ENCODE measurements at regions not wholly inside any gene's neighbourhood (a gene's known extent, or its start where the extent isn't known, plus 50 kb on each side); places are given as distances from the start of the nearest gene placed in this dataset.

DNA sequence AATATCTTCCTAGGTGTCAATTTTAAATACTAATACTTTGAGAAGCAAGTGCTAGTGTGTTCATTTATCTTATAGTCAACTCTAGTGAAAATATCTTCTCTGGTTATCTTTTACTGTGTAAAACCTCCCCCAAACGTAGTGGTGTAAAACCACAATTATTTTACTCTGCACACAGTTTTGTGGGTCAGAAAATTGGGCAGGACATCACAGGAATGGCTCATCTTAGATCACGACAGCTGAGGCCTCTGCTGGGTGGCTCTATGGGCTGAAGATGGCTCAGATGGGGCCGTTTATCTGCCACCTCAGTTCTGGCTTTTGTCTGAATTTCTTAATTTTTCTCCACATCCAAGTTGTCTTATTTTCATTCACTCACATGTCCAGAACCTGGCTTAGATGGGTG, 457.2 kb upstream of the ACTBL2 start (continued):
- TF ChIP-seq KDM4A (IDR thresholded peaks at IDR 0.05; ENCODE audit: low read depth, low read length, severe bottlenecking) (no peak), SIN3A (conservative IDR thresholded peaks at IDR 0.05 in 1 of 2, IDR thresholded peaks at IDR 0.05 in 1 of 2; ENCODE audit: low read depth in 1 of 2, low read length in 2 of 2) (no peak), EGR1 (IDR thresholded peaks at IDR 0.05; ENCODE audit: borderline replicate concordance, low read depth, low read length) (no peak), JUN (IDR thresholded peaks at IDR 0.05; ENCODE audit: low read depth, low read length) (no peak), SP4 (IDR thresholded peaks at IDR 0.05; ENCODE audit: low read length) (no peak)

All from H1 (cell line).